ENCODE measurements at regions not wholly inside any gene's neighbourhood (a gene's known extent, or its start where the extent isn't known, plus 50 kb on each side); places are given as distances from the start of the nearest gene placed in this dataset.
"Not testable (repeated sequence)": the region's sequence is repeated elsewhere in the genome, so short reads cannot be mapped to it uniquely, and the experiment has no call there.

- no peak for DNase-seq (ENCODE audit: low read depth)
These were observed 50.1 kb upstream of the ACSL4 start for GRCh38 chrX:109782994-109783700.

- DNase-seq (ENCODE audit: low read depth): no peak
These were observed 50.6 kb upstream of the ACSL4 start for GRCh38 chrX:109783701-109784079.

GRCh38 chrX:109785053-109785452, 52.0 kb upstream of the ACSL4 start:
- DNase-seq (ENCODE audit: low read depth): no peak

GRCh38 chrX:109790511-109790910, 57.5 kb upstream of the ACSL4 start:
- not testable (repeated sequence) for DNase-seq (ENCODE audit: low read depth)

- DNase-seq (ENCODE audit: low read depth): no peak
These were observed 60.1 kb upstream of the ACSL4 start for GRCh38 chrX:109793191-109793590.

- DNase-seq (ENCODE audit: low read depth): no peak
These were observed 62.6 kb upstream of the ACSL4 start for GRCh38 chrX:109795682-109796081.

- no peak for DNase-seq (ENCODE audit: low read depth)
These were observed 64.4 kb upstream of the ACSL4 start for GRCh38 chrX:109797311-109797975.

GRCh38 chrX:109812236-109812635, 79.2 kb upstream of the ACSL4 start:
- DNase-seq (ENCODE audit: low read depth): no peak

GRCh38 chrX:109813236-109813635, 80.2 kb upstream of the ACSL4 start:
- no peak for DNase-seq (ENCODE audit: low read depth)

- no peak for DNase-seq (ENCODE audit: low read depth)
These were observed 85.9 kb upstream of the ACSL4 start for GRCh38 chrX:109818976-109819375.

- DNase-seq (ENCODE audit: low read depth): no peak
These were observed 89.8 kb upstream of the ACSL4 start for GRCh38 chrX:109822861-109823260.

GRCh38 chrX:109826954-109827708, 94.1 kb upstream of the ACSL4 start:
- DNase-seq (ENCODE audit: low read depth): no peak

GRCh38 chrX:109827772-109828171, 94.7 kb upstream of the ACSL4 start:
- DNase-seq (ENCODE audit: low read depth): no peak

GRCh38 chrX:109830157-109830703, 97.2 kb upstream of the ACSL4 start:
- no peak for DNase-seq (ENCODE audit: low read depth)

GRCh38 chrX:109830704-109831206, 97.7 kb upstream of the ACSL4 start:
- DNase-seq (ENCODE audit: low read depth): no peak

GRCh38 chrX:109831326-109831985, 98.4 kb upstream of the ACSL4 start:
- DNase-seq (ENCODE audit: low read depth): no peak

- DNase-seq (ENCODE audit: low read depth): no peak
These were observed 106.9 kb upstream of the ACSL4 start for GRCh38 chrX:109839694-109840567.

GRCh38 chrX:109840585-109840984, 107.5 kb upstream of the ACSL4 start:
- no peak for DNase-seq (ENCODE audit: low read depth)

GRCh38 chrX:109841257-109841656, 108.2 kb upstream of the ACSL4 start:
- DNase-seq (ENCODE audit: low read depth): no peak

- DNase-seq (ENCODE audit: low read depth): no peak
These were observed 109.0 kb upstream of the ACSL4 start for GRCh38 chrX:109841869-109842579.

Measured in activated T-cell treated with anti-CD3 and anti-CD28 coated beads for 1 hour (primary cell).